SU-DHL-6 (cell line): ENCODE measurements at regions not wholly inside any gene's neighbourhood (a gene's known extent, or its start where the extent isn't known, plus 50 kb on each side); places are given as distances from the start of the nearest gene placed in this dataset.

Source experiments
- CTCF ChIP-seq: fragments of 200-600 bp; sonication (generic); IDR thresholded peaks from one replicate; pipeline ENCODE4 v1.5.1; 2017; ENCODE audit warnings: antibody characterized with exemption, mild to moderate bottlenecking, low read length, moderate library complexity; ENCODE audit not compliant: insufficient read depth, poor library complexity, severe bottlenecking
- EZH2phosphoT487 ChIP-seq: fragments of 200-600 bp; sonication (generic), shearing (Covaris generic); conservative IDR thresholded peaks from 2 replicates; pipeline ENCODE4 v1.6.1; 2018; ENCODE audit warnings: mild to moderate bottlenecking, antibody characterized with exemption, low read length, moderate library complexity, mixed read lengths

DNA sequence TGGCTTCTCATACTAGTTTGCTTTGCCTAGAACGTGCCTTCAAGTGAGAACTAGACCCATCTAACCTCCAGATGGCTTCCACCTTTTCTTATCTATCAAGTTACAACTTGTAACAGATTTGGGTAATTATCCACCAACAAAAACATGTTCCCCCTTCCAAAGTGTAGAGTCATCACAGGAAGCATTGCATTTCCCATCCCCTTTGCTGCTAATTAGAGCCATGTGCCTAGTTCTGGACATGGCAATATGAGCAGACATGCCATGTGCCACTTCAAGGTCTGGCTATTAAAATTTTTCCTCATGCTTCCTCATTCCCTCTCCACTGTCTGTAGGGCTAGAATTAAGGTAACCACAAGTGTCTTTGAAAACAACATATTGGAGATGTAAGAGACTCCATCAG lies 814.4 kb downstream of the TENT5A start:
- TF ChIP-seq CTCF (no peak), EZH2phosphoT487 (no peak)
